ENCODE measurements at regions not wholly inside any gene's neighbourhood (a gene's known extent, or its start where the extent isn't known, plus 50 kb on each side); places are given as distances from the start of the nearest gene placed in this dataset.
A peak's percentile ranks its signal among the peaks of the same experiment; 100 is the strongest.

DNA sequence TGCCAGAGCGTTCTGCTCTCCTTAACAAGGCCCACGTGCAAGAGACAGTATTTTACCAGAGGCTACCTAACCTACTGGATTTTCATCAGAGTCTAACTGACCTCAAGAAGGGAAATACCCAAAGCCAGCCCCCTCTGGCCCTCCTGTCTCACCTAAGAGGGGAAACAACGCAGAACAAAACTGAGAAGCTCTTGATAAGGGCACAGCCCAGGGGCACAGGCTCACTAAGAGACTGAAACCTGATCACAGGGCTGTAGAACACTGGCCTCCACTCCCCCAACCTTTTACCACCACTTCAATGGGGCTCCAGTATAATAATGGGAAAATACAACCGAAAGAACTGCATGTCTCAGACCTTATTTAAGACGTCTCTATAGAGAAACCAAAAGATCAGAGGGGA is 449.5 kb upstream of the CAMK1G start:
- TF ChIP-seq TEAD4 (IDR thresholded peaks at IDR 0.05) (no peak), EGR1 (IDR thresholded peaks at IDR 0.05) (no peak), FOXM1 (IDR thresholded peaks at IDR 0.05; ENCODE audit: borderline replicate concordance, low read depth) (no peak), CREB1 (IDR thresholded peaks at IDR 0.05; ENCODE audit: low read depth) (no peak), CEBPB (IDR thresholded peaks at IDR 0.05) (no peak), RAD21 (IDR thresholded peaks at IDR 0.05; ENCODE audit: low read depth) (no peak), EP300 (IDR thresholded peaks at IDR 0.05; ENCODE audit: borderline replicate concordance) (no peak), TAF1 (IDR thresholded peaks at IDR 0.05; ENCODE audit: low read depth) (no peak), NFIC (IDR thresholded peaks at IDR 0.05) (no peak), ZBTB7A (IDR thresholded peaks at IDR 0.05; ENCODE audit: low read depth) (no peak), TCF12 (IDR thresholded peaks at IDR 0.05; ENCODE audit: low read depth) (no peak)
- TF ChIP-seq, protein P1, sequence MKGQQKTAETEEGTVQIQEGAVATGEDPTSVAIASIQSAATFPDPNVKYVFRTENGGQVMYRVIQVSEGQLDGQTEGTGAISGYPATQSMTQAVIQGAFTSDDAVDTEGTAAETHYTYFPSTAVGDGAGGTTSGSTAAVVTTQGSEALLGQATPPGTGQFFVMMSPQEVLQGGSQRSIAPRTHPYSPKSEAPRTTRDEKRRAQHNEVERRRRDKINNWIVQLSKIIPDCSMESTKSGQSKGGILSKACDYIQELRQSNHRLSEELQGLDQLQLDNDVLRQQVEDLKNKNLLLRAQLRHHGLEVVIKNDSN (IDR thresholded peaks at IDR 0.05): no peak
- TF ChIP-seq, protein P2, sequence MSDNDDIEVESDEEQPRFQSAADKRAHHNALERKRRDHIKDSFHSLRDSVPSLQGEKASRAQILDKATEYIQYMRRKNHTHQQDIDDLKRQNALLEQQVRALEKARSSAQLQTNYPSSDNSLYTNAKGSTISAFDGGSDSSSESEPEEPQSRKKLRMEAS (IDR thresholded peaks at IDR 0.05): no peak
- TF ChIP-seq, protein P3, sequence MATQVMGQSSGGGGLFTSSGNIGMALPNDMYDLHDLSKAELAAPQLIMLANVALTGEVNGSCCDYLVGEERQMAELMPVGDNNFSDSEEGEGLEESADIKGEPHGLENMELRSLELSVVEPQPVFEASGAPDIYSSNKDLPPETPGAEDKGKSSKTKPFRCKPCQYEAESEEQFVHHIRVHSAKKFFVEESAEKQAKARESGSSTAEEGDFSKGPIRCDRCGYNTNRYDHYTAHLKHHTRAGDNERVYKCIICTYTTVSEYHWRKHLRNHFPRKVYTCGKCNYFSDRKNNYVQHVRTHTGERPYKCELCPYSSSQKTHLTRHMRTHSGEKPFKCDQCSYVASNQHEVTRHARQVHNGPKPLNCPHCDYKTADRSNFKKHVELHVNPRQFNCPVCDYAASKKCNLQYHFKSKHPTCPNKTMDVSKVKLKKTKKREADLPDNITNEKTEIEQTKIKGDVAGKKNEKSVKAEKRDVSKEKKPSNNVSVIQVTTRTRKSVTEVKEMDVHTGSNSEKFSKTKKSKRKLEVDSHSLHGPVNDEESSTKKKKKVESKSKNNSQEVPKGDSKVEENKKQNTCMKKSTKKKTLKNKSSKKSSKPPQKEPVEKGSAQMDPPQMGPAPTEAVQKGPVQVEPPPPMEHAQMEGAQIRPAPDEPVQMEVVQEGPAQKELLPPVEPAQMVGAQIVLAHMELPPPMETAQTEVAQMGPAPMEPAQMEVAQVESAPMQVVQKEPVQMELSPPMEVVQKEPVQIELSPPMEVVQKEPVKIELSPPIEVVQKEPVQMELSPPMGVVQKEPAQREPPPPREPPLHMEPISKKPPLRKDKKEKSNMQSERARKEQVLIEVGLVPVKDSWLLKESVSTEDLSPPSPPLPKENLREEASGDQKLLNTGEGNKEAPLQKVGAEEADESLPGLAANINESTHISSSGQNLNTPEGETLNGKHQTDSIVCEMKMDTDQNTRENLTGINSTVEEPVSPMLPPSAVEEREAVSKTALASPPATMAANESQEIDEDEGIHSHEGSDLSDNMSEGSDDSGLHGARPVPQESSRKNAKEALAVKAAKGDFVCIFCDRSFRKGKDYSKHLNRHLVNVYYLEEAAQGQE (IDR thresholded peaks at IDR 0.05; ENCODE audit: low read depth): no peak

DNA sequence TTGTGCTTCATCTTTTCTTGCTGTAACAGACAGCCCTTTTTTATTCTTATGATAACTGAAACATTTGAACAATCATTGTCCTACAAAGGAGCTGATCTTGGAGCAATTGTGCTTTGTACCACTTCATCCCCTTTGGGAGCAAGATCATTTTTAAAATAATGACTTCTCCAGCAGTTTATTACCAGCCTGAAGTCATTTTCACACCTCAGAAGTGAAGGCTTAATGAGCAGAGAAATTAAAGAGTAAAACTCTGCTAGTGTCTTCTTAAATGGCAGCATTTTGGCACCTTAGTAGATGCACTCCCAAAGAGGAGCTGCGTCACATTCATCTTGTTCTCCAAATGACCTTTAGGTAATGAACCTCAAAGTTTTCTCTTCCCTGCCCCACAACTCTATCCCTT is 439.6 kb upstream of the CAMK1G start:
- TF ChIP-seq, protein P1 (IDR thresholded peaks at IDR 0.05): no peak
- TF ChIP-seq, protein P2 (IDR thresholded peaks at IDR 0.05): no peak
- TF ChIP-seq RAD21 (IDR thresholded peaks at IDR 0.05; ENCODE audit: low read depth): no peak
- no peak for TF ChIP-seq YY1 (IDR thresholded peaks at IDR 0.05; ENCODE audit: low read depth)
- TF ChIP-seq TAF1 (IDR thresholded peaks at IDR 0.05; ENCODE audit: low read depth): no peak
- no peak for TF ChIP-seq TCF12 (IDR thresholded peaks at IDR 0.05; ENCODE audit: low read depth)
- no peak for TF ChIP-seq EP300 (IDR thresholded peaks at IDR 0.05; ENCODE audit: borderline replicate concordance)
- TF ChIP-seq FOXM1 (IDR thresholded peaks at IDR 0.05; ENCODE audit: borderline replicate concordance, low read depth): no peak

DNA sequence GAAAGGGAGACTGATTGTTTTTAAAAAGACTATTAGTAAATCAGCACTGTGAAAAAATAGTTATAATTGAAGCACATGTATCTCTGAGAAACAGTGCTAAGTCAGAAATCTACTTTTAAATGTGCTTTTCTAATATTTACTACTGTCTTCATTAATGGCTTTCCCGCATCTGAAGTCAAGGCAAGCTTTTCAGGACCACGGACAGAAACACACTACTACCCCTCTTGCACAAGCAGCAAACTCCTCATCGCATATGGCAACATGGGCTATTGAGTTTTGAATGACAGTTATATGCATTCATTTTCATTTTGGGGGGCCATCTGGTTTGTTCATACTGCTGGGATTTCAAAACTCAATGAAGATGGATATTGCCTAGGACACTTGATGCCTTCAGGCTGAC is 433.4 kb upstream of the CAMK1G start:
- no peak for TF ChIP-seq FOXM1 (IDR thresholded peaks at IDR 0.05; ENCODE audit: borderline replicate concordance, low read depth)
- peak; percentile 82 for TF ChIP-seq CEBPB (IDR thresholded peaks at IDR 0.05)
- TF ChIP-seq, protein P3 (IDR thresholded peaks at IDR 0.05; ENCODE audit: low read depth): peak; percentile 89

DNA sequence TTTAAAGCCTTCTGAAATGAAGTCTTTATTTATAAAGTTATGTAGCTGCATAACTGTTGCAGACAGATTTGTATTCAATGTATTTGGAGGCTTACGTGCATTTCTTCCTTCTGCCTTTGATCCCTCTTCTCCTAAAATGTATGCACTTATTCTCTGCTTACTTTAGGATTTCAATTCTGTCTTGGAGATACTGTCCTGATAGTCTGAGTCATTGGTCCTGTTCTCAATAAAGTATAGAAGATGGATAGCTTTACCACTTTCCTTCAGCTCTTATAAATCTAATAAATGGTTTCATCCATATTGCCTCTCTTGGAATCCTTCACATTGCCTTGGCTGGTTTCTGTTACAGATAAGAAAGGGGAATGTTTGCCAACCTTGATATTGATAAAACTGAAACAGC is 430.1 kb upstream of the CAMK1G start:
- TF ChIP-seq TEAD4 (IDR thresholded peaks at IDR 0.05) (no peak), TAF1 (IDR thresholded peaks at IDR 0.05; ENCODE audit: low read depth) (no peak), FOXM1 (IDR thresholded peaks at IDR 0.05; ENCODE audit: borderline replicate concordance, low read depth) (no peak), NFIC (IDR thresholded peaks at IDR 0.05) (no peak), ZBTB7A (IDR thresholded peaks at IDR 0.05; ENCODE audit: low read depth) (no peak), YY1 (IDR thresholded peaks at IDR 0.05; ENCODE audit: low read depth) (no peak), EP300 (IDR thresholded peaks at IDR 0.05; ENCODE audit: borderline replicate concordance) (no peak), EGR1 (IDR thresholded peaks at IDR 0.05) (no peak), TCF12 (IDR thresholded peaks at IDR 0.05; ENCODE audit: low read depth) (no peak), CREB1 (IDR thresholded peaks at IDR 0.05; ENCODE audit: low read depth) (no peak), CEBPB (IDR thresholded peaks at IDR 0.05) (no peak), RAD21 (IDR thresholded peaks at IDR 0.05; ENCODE audit: low read depth) (no peak)
- TF ChIP-seq, protein P3 (IDR thresholded peaks at IDR 0.05; ENCODE audit: low read depth): no peak
- TF ChIP-seq, protein P1 (IDR thresholded peaks at IDR 0.05): no peak
- TF ChIP-seq, protein P2 (IDR thresholded peaks at IDR 0.05): no peak

All from Ishikawa (cell line).